WERI-Rb-1 (cell line): ENCODE measurements at regions not wholly inside any gene's neighbourhood (a gene's known extent, or its start where the extent isn't known, plus 50 kb on each side); places are given as distances from the start of the nearest gene placed in this dataset.

ENCODE experiments used
- DNase-seq: peaks from one replicate; pipeline ENCODE4 v3.0.0-alpha.2; 2020
- H3K27ac ChIP-seq: fragments of 250-450 bp; sonication (Bioruptor Pico); 2 replicates; pipeline ENCODE4 v1.5.1; 2020; ENCODE audit warnings: mild to moderate bottlenecking, moderate library complexity
- H3K27me3 ChIP-seq: fragments of 250-450 bp; sonication (Bioruptor Pico); 2 replicates; pipeline ENCODE4 v1.5.1; 2021; ENCODE audit warnings: mild to moderate bottlenecking, low read depth, moderate library complexity; ENCODE audit not compliant: insufficient read depth, severe bottlenecking
- H3K36me3 ChIP-seq: fragments of 250-450 bp; sonication (Bioruptor Pico); 2 replicates; pipeline ENCODE4 v1.5.1; 2020; ENCODE audit warnings: mild to moderate bottlenecking, moderate library complexity
- H3K4me3 ChIP-seq: 2 replicates; pipeline ENCODE4 v1.5.1; 2011; ENCODE audit warnings: low read depth, mild to moderate bottlenecking, control low read depth, low read length
- H3K9me3 ChIP-seq: fragments of 250-450 bp; sonication (Bioruptor Pico); 2 replicates; pipeline ENCODE4 v1.5.1; 2021; ENCODE audit warnings: mild to moderate bottlenecking, moderate library complexity; ENCODE audit not compliant: severe bottlenecking
- CTCF ChIP-seq: IDR thresholded peaks from 2 replicates; pipeline ENCODE4 v1.5.1; 2011; ENCODE audit warnings: low read depth, mild to moderate bottlenecking, control low read depth, inconsistent platforms, low read length

- peaks cover 15% of the 10 kb centered on the region for H3K27me3 ChIP-seq
- no peak overlapping the region for H3K27ac ChIP-seq
- H3K9me3 ChIP-seq, result no peaks in the 10 kb centered on the region
- H3K36me3 ChIP-seq, result no peaks in the 10 kb centered on the region
- no peak overlapping the region for H3K4me3 ChIP-seq
- TF ChIP-seq CTCF, result no peak
- DNase-seq, result no peak
These were observed 231.7 kb upstream of the AFF2 start for GRCh38 chrX:148268673-148269072.

- H3K27me3 ChIP-seq, result peaks cover 15% of the 10 kb centered on the region
- H3K4me3 ChIP-seq, result no peak overlapping the region
- H3K36me3 ChIP-seq, result no peaks in the 10 kb centered on the region
- no peak overlapping the region for H3K27ac ChIP-seq
- DNase-seq, result no peak
- TF ChIP-seq CTCF, result no peak
- no peaks in the 10 kb centered on the region for H3K9me3 ChIP-seq
These were observed 230.9 kb upstream of the AFF2 start for GRCh38 chrX:148269513-148269912.

- Histone ChIP-seq H3K27ac (no peak overlapping the region), H3K36me3 (no peaks in the 10 kb centered on the region), H3K4me3 (no peak overlapping the region), H3K27me3 (peaks cover 15% of the 10 kb centered on the region), H3K9me3 (no peaks in the 10 kb centered on the region)
- no peak for TF ChIP-seq CTCF
- no peak for DNase-seq
These were observed 229.9 kb upstream of the AFF2 start for GRCh38 chrX:148270499-148270898.

- no peaks in the 10 kb centered on the region for H3K9me3 ChIP-seq
- no peak overlapping the region for H3K27ac ChIP-seq
- H3K27me3 ChIP-seq, result peaks cover 18% of the 10 kb centered on the region
- H3K4me3 ChIP-seq, result no peak overlapping the region
- H3K36me3 ChIP-seq, result no peaks in the 10 kb centered on the region
- no peak for TF ChIP-seq CTCF
- no peak for DNase-seq
These were observed 229.2 kb upstream of the AFF2 start for GRCh38 chrX:148271263-148271662.

- Histone ChIP-seq H3K27ac (no peak overlapping the region), H3K4me3 (no peak overlapping the region), H3K36me3 (no peaks in the 10 kb centered on the region), H3K9me3 (no peaks in the 10 kb centered on the region), H3K27me3 (no peaks in the 10 kb centered on the region)
- no peak for DNase-seq
- no peak for TF ChIP-seq CTCF
These were observed 218.5 kb upstream of the AFF2 start for GRCh38 chrX:148281920-148282319.

- no peaks in the 10 kb centered on the region for H3K9me3 ChIP-seq
- H3K4me3 ChIP-seq, result no peak overlapping the region
- TF ChIP-seq CTCF, result no peak
- H3K27ac ChIP-seq, result no peak overlapping the region
- no peak for DNase-seq
- H3K27me3 ChIP-seq, result no peaks in the 10 kb centered on the region
- H3K36me3 ChIP-seq, result no peaks in the 10 kb centered on the region
These were observed 217.9 kb upstream of the AFF2 start for GRCh38 chrX:148282504-148282903.
